SK-N-MC (cell line): ENCODE measurements at regions not wholly inside any gene's neighbourhood (a gene's known extent, or its start where the extent isn't known, plus 50 kb on each side); places are given as distances from the start of the nearest gene placed in this dataset.

ENCODE experiments used
- DNase-seq: peaks from one replicate; pipeline ENCODE4 v3.0.0-alpha.2; 2011; ENCODE audit warnings: low read depth, low spot score
- H3K27ac ChIP-seq: fragments of 200-600 bp; sonication (generic); 2 replicates; pipeline ENCODE4 v1.5.1; 2016; ENCODE audit warnings: mixed run types
- H3K36me3 ChIP-seq: fragments of 200-600 bp; sonication (generic); 2 replicates; pipeline ENCODE4 v1.6.1; 2017; ENCODE audit warnings: antibody characterized with exemption, low read length, mixed read lengths; ENCODE audit not compliant: insufficient read depth
- H3K4me3 ChIP-seq: fragments of 200-600 bp; sonication (generic); 2 replicates; pipeline ENCODE4 v1.5.1; 2016
- H3K9ac ChIP-seq: fragments of 200-600 bp; sonication (generic); 2 replicates; pipeline ENCODE4 v1.8.0; 2017; ENCODE audit warnings: mixed run types, mixed read lengths; ENCODE audit not compliant: insufficient read length
- H3K9me3 ChIP-seq: fragments of 200-600 bp; sonication (generic); 2 replicates; pipeline ENCODE4 v1.6.1; 2017; ENCODE audit warnings: low read depth, mild to moderate bottlenecking, antibody characterized with exemption, low read length, moderate library complexity, mixed read lengths
- EZH2 ChIP-seq: fragments of 200-600 bp; sonication (generic); IDR thresholded peaks from one replicate; pipeline ENCODE4 v1.6.1; 2017; ENCODE audit warnings: antibody characterized with exemption
- FOXP2 ChIP-seq: optimal IDR thresholded peaks from 2 replicates; pipeline ENCODE3; 2011; ENCODE audit warnings: mild to moderate bottlenecking, moderate library complexity; ENCODE audit not compliant: insufficient read depth; ENCODE audit errors: extremely low read length, control extremely low read depth
- POLR2AphosphoS5 ChIP-seq: IDR thresholded peaks from 2 replicates; pipeline ENCODE4 v1.6.1; 2012; ENCODE audit warnings: mild to moderate bottlenecking, low read depth, low read length, borderline replicate concordance

GRCh38 chrX:109847257-109848187, 114.5 kb upstream of the ACSL4 start:
- Histone ChIP-seq H3K36me3 (no peaks in the 10 kb centered on the region), H3K4me3 (no peak overlapping the region), H3K27ac (no peak overlapping the region), H3K9ac (no peak overlapping the region), H3K9me3 (no peaks in the 10 kb centered on the region)
- TF ChIP-seq FOXP2 (no peak), EZH2 (no peak), POLR2AphosphoS5 (no peak)
- no peak for DNase-seq

GRCh38 chrX:109848461-109849050, 115.5 kb upstream of the ACSL4 start:
- H3K4me3 ChIP-seq, result no peak overlapping the region
- H3K27ac ChIP-seq, result no peak overlapping the region
- H3K36me3 ChIP-seq, result no peaks in the 10 kb centered on the region
- no peaks in the 10 kb centered on the region for H3K9me3 ChIP-seq
- no peak overlapping the region for H3K9ac ChIP-seq
- TF ChIP-seq POLR2AphosphoS5, result no peak
- no peak for TF ChIP-seq EZH2
- TF ChIP-seq FOXP2, result no peak
- no peak for DNase-seq

GRCh38 chrX:109854096-109854495, 121.0 kb upstream of the ACSL4 start:
- no peak for TF ChIP-seq POLR2AphosphoS5
- TF ChIP-seq EZH2, result no peak
- TF ChIP-seq FOXP2, result no peak
- H3K9me3 ChIP-seq, result no peaks in the 10 kb centered on the region
- no peak overlapping the region for H3K9ac ChIP-seq
- no peak for DNase-seq
- H3K36me3 ChIP-seq, result no peaks in the 10 kb centered on the region
- H3K4me3 ChIP-seq, result no peak overlapping the region
- no peak overlapping the region for H3K27ac ChIP-seq

- no peak overlapping the region for H3K9ac ChIP-seq
- TF ChIP-seq POLR2AphosphoS5 (no peak), EZH2 (no peak), FOXP2 (no peak)
- no peaks in the 10 kb centered on the region for H3K36me3 ChIP-seq
- no peaks in the 10 kb centered on the region for H3K9me3 ChIP-seq
- H3K27ac ChIP-seq, result no peak overlapping the region
- DNase-seq, result no peak
- no peak overlapping the region for H3K4me3 ChIP-seq
Observed at GRCh38 chrX:109855501-109855900, 122.4 kb upstream of the ACSL4 start.

GRCh38 chrX:109856974-109857373, 123.9 kb upstream of the ACSL4 start:
- no peak for TF ChIP-seq EZH2
- TF ChIP-seq POLR2AphosphoS5, result no peak
- TF ChIP-seq FOXP2, result no peak
- no peak for DNase-seq
- H3K9me3 ChIP-seq, result no peaks in the 10 kb centered on the region
- no peak overlapping the region for H3K9ac ChIP-seq
- H3K27ac ChIP-seq, result no peak overlapping the region
- H3K36me3 ChIP-seq, result no peaks in the 10 kb centered on the region
- H3K4me3 ChIP-seq, result no peak overlapping the region

- no peak overlapping the region for H3K27ac ChIP-seq
- no peak overlapping the region for H3K4me3 ChIP-seq
- H3K9ac ChIP-seq, result no peak overlapping the region
- no peaks in the 10 kb centered on the region for H3K9me3 ChIP-seq
- no peaks in the 10 kb centered on the region for H3K36me3 ChIP-seq
- TF ChIP-seq FOXP2, result no peak
- DNase-seq, result no peak
Observed at GRCh38 chrX:109857584-109858228, 124.6 kb upstream of the ACSL4 start.

GRCh38 chrX:109858602-109859341, 125.7 kb upstream of the ACSL4 start:
- no peaks in the 10 kb centered on the region for H3K9me3 ChIP-seq
- no peak for TF ChIP-seq POLR2AphosphoS5
- TF ChIP-seq EZH2, result no peak
- no peak for TF ChIP-seq FOXP2
- no peak overlapping the region for H3K9ac ChIP-seq
- DNase-seq, result no peak
- H3K36me3 ChIP-seq, result no peaks in the 10 kb centered on the region
- no peak overlapping the region for H3K4me3 ChIP-seq
- H3K27ac ChIP-seq, result no peak overlapping the region

- no peak overlapping the region for H3K27ac ChIP-seq
- DNase-seq, result no peak
- no peak overlapping the region for H3K4me3 ChIP-seq
- H3K9me3 ChIP-seq, result no peaks in the 10 kb centered on the region
- H3K9ac ChIP-seq, result no peak overlapping the region
- TF ChIP-seq POLR2AphosphoS5, result no peak
- TF ChIP-seq FOXP2, result no peak
- no peak for TF ChIP-seq EZH2
- no peaks in the 10 kb centered on the region for H3K36me3 ChIP-seq
Observed at GRCh38 chrX:109859651-109860050, 126.6 kb upstream of the ACSL4 start.
